GM21786 (cell line): ENCODE measurements at regions not wholly inside any gene's neighbourhood (a gene's known extent, or its start where the extent isn't known, plus 50 kb on each side); places are given as distances from the start of the nearest gene placed in this dataset.

Source experiments
- ATAC-seq: cut with Tn5 transposase; IDR thresholded peaks from one replicate; pipeline ENCODE4 v1.9.1; 2021; ENCODE audit not compliant: unreplicated experiment

GRCh38 chr16:64659866-64660265 lies 462.0 kb downstream of the CDH11 start:
- ATAC-seq = no peak

GRCh38 chr16:64657316-64658011 lies 464.4 kb downstream of the CDH11 start:
- ATAC-seq = no peak

DNA sequence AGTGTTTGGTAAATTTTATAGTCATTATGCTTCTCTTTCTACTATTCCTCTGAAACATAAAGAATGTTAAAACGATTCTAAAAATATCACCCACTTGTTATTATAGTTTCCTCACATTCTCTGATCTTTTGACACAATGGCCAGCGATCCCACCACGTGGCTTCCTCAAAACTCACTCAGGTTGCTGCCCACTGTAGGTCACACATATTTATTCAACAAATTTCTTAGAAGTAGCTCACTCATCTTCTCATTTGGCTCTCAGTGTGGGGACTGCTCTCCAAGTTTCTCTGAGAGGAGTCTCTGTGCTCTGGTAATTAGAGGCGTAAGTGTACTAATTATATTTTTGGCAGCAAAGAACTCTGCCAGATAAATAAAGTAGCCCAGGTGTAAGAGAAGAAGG lies 465.4 kb downstream of the CDH11 start:
- ATAC-seq = no peak

GRCh38 chr16:64654178-64654577 lies 467.7 kb downstream of the CDH11 start:
- no peak for ATAC-seq

DNA sequence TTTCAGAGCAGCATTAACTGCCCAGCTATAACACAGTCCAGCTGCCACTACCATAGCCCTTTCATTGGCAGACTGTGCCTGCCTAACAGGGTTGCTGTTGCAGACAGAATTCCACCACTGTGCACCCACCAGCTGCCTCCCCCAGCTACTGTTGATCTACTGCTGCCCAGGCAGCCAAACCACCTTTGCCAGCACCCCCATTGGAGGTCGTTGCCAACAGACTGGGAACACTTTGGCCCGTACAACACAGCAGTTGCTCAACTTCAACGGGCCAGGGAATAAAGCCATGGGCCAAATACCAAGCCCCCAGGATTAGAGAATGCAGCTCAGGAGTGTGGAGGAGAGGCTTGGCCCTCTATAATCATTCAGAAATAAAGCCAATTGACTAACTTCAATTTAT lies 473.6 kb downstream of the CDH11 start:
- ATAC-seq = no peak

GRCh38 chr16:64641343-64641742 lies 480.5 kb downstream of the CDH11 start:
- no peak for ATAC-seq

DNA sequence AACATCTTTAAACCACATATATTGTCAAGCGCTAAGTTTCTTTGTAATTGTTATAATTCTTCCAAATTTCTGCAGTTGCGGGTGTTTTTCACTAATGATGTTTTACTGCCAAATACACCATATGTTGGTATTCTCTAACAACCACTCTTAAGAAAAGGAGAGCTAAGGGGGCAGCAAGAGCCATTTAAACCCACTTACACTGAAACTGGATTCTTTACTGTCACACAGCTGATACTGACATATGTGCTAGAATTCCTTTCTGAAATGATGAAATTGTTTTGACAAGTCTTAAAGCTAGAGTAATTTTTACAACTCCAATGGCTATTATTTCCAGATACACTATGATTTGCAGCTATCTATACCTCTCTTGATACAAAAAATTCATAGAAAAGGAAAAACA lies 483.1 kb downstream of the CDH11 start:
- no peak for ATAC-seq

DNA sequence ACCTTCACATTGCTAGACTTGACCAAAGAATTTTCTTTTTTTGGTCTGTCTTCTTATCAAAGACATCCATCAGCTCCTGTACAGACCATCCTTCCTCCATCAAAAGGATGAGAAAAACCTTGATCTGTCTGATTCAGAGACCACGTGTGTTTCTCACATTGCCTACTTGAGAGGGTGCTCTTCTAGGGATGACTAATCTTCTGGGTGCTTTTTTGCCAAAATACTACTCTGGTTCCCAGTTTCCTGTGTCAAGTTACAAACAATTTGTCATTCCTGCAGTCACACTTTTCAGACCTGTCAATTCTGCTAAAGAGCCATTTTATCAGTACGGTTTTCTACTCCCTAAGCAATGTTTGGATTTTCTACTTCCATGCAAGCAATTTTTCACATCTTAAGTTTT lies 492.2 kb downstream of the CDH11 start:
- ATAC-seq = no peak

DNA sequence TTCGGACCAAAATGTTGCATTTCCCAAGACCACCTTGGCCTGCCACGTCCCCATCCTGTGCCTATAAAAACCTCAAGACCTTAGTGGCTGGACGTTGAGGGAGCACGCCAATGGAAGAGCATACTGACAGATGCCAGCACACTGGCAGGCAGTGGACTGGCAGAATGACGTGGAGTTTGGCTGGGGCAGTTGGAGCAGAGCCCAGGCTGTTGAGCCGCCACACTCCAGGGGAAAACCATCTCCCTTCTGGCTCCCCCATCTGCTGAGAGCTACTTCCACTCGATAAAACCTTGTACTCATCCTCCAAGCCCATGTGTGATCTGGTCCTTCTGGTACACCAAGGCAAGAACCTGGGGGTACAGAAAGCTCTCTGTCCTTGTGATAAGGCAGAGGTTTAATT lies 494.1 kb downstream of the CDH11 start:
- no peak for ATAC-seq

DNA sequence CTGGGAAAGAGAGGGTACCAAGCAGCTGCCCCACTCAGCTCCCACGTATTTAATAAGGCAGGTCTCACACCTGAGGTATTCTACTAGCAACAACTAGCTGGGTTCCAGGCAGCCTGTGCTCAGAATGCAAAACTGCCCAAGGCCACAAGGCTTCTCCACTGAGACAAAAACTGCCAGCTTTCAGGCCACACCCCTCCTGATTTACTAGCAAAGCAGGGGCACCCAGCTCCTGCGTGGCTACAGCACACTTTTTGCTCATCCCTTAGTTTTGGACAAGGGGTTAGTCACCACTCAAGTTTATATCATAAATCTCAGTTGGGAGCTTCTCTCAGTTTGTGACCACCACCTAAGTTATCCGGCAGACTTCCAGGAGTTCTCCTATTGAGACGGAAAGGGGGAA lies 494.6 kb downstream of the CDH11 start:
- no peak for ATAC-seq

DNA sequence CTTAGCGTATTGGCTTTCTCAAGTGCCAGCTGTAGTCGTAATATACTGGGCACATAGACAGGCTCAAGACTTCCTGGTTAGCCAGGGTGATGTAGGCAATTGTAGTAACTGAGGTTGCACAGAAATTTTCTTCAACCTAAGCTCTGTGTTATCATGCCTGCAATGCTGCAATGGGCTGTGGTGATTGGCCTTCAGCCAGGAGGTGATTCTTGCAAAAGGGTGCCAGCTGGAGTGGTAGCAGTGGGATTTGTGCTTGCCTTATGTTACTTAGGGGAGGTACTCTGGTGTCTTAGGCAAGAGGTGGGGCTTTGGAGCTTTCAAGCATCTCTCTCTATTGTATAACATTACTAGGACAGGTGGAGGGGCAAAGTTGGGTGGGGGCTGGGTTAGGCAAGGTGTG lies 495.1 kb downstream of the CDH11 start:
- ATAC-seq = no peak

GRCh38 chr16:64621616-64622015 lies 500.2 kb downstream of the CDH11 start:
- no peak for ATAC-seq

DNA sequence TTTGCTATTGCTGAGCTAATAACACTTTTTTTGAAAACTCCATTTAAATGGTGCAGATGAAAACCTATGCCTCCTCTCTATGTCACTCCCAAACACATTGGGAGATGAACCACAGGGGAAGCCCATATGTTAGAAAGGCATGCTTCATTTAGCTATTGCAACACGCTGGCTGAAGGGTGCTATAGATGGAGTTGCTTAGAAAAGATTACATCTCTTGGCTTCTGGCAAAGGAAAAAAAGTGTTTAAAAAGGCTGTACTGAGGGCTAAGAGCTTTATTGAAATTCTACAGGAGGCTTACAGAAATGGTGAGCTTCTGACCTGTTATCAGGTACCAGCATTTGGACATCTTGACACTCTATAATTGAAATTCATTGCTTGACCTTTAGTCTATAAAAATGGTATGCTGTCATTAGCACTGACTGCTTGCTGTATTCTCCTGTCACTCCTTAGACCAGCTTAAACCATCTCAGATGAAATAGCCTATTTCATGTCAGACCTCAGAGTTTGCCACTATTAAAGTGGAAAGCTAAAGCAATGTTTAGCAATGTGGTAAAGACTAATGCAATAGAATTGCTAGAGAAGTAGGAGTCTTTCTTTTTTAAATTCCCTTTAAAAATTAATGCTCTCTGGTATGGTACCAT lies 503.9 kb downstream of the CDH11 start:
- ATAC-seq = no peak

GRCh38 chr16:64615630-64616280 lies 506.1 kb downstream of the CDH11 start:
- ATAC-seq = no peak

GRCh38 chr16:64596196-64596595 lies 525.7 kb downstream of the CDH11 start:
- ATAC-seq = no peak

DNA sequence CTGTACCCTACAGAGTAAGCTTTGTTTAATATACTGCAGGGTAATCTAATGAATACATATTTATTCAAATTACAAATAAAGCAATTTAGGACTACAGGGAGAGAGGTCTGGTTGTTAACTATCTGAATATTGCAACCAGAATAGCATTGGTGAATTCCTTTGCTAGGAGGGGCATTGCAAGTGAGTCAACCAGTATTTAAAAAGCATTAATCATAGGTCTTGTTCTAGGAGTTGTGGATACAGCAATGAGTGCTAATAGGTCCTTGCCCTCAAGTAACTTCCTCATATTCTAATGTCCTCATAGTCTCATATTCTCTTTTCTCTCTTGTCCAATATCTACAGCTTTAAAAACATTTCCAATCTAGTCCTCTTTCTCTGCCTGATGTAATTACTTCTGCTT lies 531.4 kb downstream of the CDH11 start:
- ATAC-seq = no peak

DNA sequence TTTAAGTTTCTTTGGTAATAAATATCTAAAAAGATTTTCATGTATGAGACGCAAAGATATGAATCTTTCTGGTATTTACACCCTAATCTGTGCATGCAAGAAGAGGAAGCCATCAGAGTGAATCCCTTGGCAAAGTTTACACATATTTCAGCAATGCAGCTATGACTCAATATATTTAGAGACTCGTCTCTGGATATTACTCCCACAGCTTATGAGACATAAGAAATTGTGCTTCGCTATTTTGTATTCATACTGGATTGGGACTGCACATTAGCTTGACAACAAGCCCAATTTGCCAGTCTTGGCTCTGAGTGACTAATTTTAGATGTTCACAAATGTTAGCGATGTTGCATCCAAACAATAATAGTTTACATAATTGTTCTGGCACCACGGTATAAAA lies 532.0 kb downstream of the CDH11 start:
- ATAC-seq = no peak

GRCh38 chr16:64586781-64587180 lies 535.1 kb downstream of the CDH11 start:
- ATAC-seq = no peak

DNA sequence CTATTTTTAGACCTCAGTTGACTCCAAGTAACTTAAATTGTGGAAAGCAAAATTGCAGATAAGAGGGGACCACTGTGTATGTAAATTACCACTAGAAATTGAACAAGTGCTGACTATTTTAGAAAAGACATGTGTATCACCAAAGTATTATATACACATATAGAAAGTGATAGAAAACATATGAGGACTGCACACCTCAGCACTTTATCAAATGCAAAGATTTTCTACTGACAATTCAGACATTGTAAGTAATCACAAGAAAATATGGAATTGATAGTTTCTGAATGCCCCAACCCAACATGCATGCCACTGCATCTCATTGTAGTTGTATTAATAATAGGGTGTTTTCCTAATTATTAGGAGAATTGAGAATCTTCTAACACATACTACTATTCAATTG lies 536.5 kb downstream of the CDH11 start:
- ATAC-seq = no peak

DNA sequence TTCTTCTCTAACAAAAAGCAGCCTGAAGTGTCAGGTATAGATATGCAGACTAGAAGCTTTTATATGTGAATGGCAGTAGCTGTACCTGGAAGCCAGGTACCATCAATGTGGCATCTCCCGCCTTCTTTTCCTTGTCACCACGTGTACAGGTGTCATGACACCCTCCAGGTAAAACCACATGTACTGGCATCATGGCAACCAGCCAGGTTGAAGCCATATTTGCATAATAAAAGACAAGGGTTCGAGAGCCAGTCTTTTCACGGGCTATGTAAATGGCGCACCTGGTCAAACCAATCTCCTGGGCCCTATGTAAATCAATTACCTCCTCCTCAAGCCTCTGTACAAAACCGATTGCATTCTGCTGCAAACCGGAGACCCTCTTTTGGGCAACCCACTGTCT lies 541.3 kb downstream of the CDH11 start:
- no peak for ATAC-seq

GRCh38 chr16:64579712-64580111 lies 542.2 kb downstream of the CDH11 start:
- no peak for ATAC-seq

DNA sequence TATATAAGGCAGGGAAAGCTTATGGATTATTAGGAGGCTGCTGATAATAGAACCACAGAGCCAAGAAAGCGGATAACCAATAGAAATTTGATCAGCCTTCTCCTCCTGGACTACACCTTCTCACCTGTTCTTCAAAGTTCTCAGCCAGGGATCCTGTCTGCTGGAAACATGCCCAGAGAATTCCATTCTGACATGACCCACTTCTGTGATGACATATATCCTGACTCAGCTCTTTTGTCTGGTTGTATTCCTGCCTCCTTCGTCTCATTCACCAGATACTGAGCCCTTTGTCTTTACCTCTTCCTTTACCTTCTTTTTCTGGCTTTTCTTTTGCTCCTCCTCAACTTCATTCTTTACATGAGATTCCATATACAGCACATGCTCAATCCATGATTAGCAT lies 576.1 kb downstream of the CDH11 start:
- no peak for ATAC-seq

DNA sequence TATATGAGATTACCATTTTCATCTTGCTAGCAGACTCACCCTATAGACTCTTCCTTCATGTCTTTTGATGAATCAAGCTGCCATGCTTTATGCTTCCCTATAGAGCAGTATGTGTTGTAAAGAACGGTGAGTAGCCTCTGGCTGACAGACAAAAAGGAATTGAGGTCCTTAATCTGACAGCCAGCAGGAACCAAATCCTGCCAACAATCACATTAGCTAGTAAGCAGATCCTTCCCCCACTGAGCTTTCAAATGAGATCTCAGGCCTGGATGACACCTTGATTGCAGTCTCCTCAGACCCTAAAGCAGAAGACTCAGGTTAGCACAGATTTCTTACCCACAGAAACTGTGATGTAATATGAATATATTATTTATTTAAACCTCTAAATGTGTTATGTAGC lies 577.0 kb downstream of the CDH11 start:
- ATAC-seq = no peak
